ENCODE measurements at regions not wholly inside any gene's neighbourhood (a gene's known extent, or its start where the extent isn't known, plus 50 kb on each side); places are given as distances from the start of the nearest gene placed in this dataset. TPM values are rescaled to one million over a fixed set of nuclear protein-coding genes. Genes with fewer than 3 reads are reported as not detected.

Small RNA genes in the stretch of these regions (microRNA-seq; reads per million reads assigned to microRNA genes)
- not detected for gene MIR1269A

Data from HL-60 (cell line).